Breast epithelium (tissue), 3 donors: ENCODE measurements at regions not wholly inside any gene's neighbourhood (a gene's known extent, or its start where the extent isn't known, plus 50 kb on each side); places are given as distances from the start of the nearest gene placed in this dataset.

Experiments used
- POLR2AphosphoS5 ChIP-seq, 3 donors: sonication (generic); formaldehyde crosslinking; IDR thresholded peaks; one replicate each; pipeline ENCODE4 v1.6.1; 2017; ENCODE audit warnings: antibody characterized with exemption in 3 of 3
- TF ChIP-seq, protein P1 (sequence below), 3 donors: fragments of 450-650 bp; IDR thresholded peaks; one replicate each; pipeline ENCODE4 v1.5.1; 2016 to 2017; ENCODE audit warnings: antibody characterized with exemption in 3 of 3, mild to moderate bottlenecking in 3 of 3, moderate library complexity in 3 of 3

DNA sequence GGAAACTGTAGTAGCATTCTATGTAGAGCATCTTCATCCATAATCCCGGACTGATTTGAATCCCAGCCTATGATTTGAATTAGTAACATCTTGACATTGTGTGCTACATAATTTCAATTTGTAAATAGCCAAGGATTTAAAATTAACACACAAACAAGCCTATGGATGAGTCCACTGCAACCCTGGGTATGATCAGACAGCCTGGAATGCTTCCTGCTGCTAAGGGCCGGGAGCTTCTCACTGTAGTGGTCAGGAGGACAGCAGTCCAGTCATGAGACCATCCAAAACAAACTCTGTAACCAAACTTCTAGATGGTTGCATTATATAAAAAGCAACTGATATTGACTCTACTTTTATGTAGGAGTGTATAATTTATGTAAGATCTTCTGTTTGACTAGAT lies 539.3 kb downstream of the MTRR start:
- TF ChIP-seq, protein P1, sequence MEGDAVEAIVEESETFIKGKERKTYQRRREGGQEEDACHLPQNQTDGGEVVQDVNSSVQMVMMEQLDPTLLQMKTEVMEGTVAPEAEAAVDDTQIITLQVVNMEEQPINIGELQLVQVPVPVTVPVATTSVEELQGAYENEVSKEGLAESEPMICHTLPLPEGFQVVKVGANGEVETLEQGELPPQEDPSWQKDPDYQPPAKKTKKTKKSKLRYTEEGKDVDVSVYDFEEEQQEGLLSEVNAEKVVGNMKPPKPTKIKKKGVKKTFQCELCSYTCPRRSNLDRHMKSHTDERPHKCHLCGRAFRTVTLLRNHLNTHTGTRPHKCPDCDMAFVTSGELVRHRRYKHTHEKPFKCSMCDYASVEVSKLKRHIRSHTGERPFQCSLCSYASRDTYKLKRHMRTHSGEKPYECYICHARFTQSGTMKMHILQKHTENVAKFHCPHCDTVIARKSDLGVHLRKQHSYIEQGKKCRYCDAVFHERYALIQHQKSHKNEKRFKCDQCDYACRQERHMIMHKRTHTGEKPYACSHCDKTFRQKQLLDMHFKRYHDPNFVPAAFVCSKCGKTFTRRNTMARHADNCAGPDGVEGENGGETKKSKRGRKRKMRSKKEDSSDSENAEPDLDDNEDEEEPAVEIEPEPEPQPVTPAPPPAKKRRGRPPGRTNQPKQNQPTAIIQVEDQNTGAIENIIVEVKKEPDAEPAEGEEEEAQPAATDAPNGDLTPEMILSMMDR (IDR thresholded peaks at IDR 0.05) = no peak
- no peak for TF ChIP-seq POLR2AphosphoS5 (IDR thresholded peaks at IDR 0.05)
